K562 (cell line): ENCODE measurements at regions not wholly inside any gene's neighbourhood (a gene's known extent, or its start where the extent isn't known, plus 50 kb on each side); places are given as distances from the start of the nearest gene placed in this dataset.

ENCODE experiments used
- BACH1 ChIP-seq: fragments of 200-800 bp; sonication (Bioruptor generic); IDR thresholded peaks from 2 replicates; pipeline ENCODE4 v1.6.1; 2016; ENCODE audit warnings: missing genetic modification characterization, missing compliant biosample characterization
- NR3C1 ChIP-seq: sonication (generic); formaldehyde crosslinking; IDR thresholded peaks from 2 replicates; pipeline ENCODE4 v1.8.1; 2022; ENCODE audit warnings: missing genetic modification reagents
- POLR2A ChIP-seq: fragments of 450-650 bp; conservative IDR thresholded peaks from 2 replicates; pipeline ENCODE4 v1.6.1; 2016
- TCFL5 ChIP-seq: fragments of 250-450 bp; sonication (Bioruptor Pico); conservative IDR thresholded peaks from 2 replicates; pipeline ENCODE4 v1.6.1; 2021; ENCODE audit warnings: mild to moderate bottlenecking, moderate library complexity, matching md5 sums
- TF ChIP-seq, protein P1 (sequence below): sonication (generic); formaldehyde crosslinking; IDR thresholded peaks from 2 replicates; pipeline ENCODE4 v1.8.1; 2022; ENCODE audit warnings: missing genetic modification reagents
- TF ChIP-seq, protein P2 (sequence below), 3 experiments: IDR thresholded peaks in 2 of 3; conservative IDR thresholded peaks in 1 of 3; 2 replicates each; pipeline ENCODE4 v1.5.1; 2011 to 2012; ENCODE audit warnings: low read length in 3 of 3, mild to moderate bottlenecking in 3 of 3, control low read depth in 2 of 3, improper control_type of control experiment in 1 of 3, inconsistent platforms in 1 of 3, low read depth in 1 of 3, mixed read lengths in 1 of 3, moderate library complexity in 1 of 3; ENCODE audit not compliant: insufficient read depth in 2 of 3

DNA sequence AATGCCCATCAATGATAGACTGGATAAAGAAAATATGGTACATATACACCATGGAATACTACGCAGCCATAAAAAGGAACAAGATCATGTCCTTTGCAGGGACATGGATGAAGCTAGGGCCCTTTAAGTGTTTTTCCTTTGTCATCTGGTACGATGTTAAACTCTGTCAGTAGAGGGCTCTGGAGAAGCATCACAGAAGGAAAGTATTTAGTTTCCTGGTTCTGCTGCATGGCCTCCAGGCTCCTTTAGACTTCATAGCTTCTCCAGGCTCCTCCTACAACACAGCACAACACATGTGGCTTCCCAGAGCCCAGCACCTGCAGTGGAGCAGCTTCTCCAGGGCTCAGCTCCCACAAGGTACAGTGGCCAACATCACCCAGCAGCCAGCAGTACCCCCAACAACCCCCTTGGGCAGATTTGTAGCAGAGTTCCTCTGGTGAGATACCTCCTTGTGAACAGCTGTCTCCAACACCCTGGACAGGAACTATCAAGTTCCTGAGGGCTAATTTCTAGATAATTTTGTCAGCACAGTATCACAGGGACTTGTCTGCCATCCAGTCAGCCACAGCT, 63.4 kb downstream of the KCTD12 start:
- TF ChIP-seq, protein P1, sequence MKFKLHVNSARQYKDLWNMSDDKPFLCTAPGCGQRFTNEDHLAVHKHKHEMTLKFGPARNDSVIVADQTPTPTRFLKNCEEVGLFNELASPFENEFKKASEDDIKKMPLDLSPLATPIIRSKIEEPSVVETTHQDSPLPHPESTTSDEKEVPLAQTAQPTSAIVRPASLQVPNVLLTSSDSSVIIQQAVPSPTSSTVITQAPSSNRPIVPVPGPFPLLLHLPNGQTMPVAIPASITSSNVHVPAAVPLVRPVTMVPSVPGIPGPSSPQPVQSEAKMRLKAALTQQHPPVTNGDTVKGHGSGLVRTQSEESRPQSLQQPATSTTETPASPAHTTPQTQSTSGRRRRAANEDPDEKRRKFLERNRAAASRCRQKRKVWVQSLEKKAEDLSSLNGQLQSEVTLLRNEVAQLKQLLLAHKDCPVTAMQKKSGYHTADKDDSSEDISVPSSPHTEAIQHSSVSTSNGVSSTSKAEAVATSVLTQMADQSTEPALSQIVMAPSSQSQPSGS (CRISPR knock-in tag): no peak
- TF ChIP-seq, protein P2, sequence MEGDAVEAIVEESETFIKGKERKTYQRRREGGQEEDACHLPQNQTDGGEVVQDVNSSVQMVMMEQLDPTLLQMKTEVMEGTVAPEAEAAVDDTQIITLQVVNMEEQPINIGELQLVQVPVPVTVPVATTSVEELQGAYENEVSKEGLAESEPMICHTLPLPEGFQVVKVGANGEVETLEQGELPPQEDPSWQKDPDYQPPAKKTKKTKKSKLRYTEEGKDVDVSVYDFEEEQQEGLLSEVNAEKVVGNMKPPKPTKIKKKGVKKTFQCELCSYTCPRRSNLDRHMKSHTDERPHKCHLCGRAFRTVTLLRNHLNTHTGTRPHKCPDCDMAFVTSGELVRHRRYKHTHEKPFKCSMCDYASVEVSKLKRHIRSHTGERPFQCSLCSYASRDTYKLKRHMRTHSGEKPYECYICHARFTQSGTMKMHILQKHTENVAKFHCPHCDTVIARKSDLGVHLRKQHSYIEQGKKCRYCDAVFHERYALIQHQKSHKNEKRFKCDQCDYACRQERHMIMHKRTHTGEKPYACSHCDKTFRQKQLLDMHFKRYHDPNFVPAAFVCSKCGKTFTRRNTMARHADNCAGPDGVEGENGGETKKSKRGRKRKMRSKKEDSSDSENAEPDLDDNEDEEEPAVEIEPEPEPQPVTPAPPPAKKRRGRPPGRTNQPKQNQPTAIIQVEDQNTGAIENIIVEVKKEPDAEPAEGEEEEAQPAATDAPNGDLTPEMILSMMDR (IDR thresholded peaks at IDR 0.05 in 2 of 3, conservative IDR thresholded peaks at IDR 0.05 in 1 of 3; ENCODE audit: insufficient read depth in 2 of 3, low read depth in 1 of 3, low read length in 3 of 3): peak in 1 of 3 experiments; percentile 18; a peak in 2 of 6 replicates
- no peak for TF ChIP-seq NR3C1 (CRISPR knock-in tag)
- no peak for TF ChIP-seq TCFL5
- TF ChIP-seq POLR2A: no peak
- TF ChIP-seq BACH1 (tag): no peak
